GM21515 (cell line): ENCODE measurements at regions not wholly inside any gene's neighbourhood (a gene's known extent, or its start where the extent isn't known, plus 50 kb on each side); places are given as distances from the start of the nearest gene placed in this dataset.
"Not testable (repeated sequence)": the region's sequence is repeated elsewhere in the genome, so short reads cannot be mapped to it uniquely, and the experiment has no call there.

Experiments
- ATAC-seq: cut with Tn5 transposase; IDR thresholded peaks from one replicate; pipeline ENCODE4 v1.9.1; 2021; ENCODE audit not compliant: unreplicated experiment

DNA sequence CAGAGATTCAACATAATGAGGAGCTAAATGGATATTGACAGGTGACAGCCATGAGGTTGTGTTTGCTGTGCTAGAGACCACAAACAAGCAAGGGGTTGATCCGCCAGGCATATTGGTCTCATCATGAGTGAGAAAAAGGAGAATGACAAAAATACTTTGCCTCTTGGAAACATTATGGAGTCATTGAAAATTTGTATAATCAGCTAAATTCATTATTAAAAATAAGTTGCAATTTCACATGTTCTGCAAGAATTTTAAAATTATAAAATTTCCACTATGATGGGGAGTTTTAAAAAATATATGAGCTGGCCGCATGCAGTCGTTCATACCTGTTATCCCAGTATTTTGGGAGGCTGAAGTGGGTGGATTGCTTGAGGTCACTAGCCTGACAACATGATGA lies 912.3 kb upstream of the SLC35B3 start:
- ATAC-seq = no peak

DNA sequence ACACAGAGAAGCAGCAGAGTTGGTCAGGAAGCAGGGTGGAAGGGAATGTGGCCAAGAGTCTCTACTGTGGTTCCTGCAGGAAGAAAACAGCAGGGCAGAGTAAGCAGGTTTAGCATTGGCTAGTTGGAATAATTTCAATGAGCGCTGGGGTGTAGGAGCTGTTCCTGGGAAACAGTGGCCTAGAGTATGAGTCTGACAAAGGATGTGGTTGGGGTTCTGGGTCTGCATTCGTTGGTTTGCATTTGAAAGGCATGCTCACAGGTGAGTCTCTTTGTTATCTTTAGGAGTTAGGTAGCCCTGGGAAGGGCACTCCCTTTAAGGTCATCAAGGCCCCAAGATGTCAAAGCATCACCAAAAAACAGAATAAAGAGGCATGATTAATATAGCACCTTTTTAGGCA lies 911.6 kb upstream of the SLC35B3 start:
- ATAC-seq = no peak

DNA sequence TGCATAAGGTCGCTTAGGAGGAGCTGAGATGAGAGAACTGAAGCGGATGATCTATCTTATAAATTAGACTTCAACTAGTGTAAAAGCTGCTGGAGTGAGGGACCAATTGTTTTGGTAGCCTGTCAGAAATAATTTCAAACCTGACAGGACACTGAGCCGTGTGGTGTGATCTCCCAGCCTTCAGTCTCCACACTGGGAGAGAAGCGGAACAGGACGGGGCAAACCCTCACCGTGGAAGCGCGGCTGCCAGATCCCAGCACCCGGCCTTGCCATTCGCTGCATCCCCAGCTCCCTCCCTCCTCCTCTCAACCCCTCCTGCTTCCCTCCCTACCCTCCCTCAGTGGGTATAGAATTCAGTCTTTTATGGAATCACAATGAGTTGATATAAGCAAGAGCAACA lies 900.1 kb upstream of the SLC35B3 start:
- no peak for ATAC-seq

DNA sequence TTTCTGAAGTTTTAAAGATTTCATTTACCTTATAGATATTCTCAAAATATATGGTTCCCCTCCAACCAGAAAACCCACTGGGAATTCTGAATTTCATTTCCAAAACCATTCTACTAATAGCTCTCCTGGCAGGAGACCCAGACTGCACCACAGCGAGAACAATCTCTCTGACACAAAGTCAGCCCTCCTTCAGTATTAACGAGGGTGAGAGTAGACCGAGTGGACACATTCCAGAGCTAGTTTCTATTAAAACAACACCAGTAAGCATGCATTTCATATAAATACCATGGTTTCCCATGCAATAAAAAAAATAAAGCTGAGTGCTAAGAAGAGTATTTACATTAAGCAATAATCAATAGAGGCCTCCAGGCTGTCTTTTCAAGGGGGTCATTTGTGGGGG lies 899.6 kb upstream of the SLC35B3 start:
- ATAC-seq = no peak

DNA sequence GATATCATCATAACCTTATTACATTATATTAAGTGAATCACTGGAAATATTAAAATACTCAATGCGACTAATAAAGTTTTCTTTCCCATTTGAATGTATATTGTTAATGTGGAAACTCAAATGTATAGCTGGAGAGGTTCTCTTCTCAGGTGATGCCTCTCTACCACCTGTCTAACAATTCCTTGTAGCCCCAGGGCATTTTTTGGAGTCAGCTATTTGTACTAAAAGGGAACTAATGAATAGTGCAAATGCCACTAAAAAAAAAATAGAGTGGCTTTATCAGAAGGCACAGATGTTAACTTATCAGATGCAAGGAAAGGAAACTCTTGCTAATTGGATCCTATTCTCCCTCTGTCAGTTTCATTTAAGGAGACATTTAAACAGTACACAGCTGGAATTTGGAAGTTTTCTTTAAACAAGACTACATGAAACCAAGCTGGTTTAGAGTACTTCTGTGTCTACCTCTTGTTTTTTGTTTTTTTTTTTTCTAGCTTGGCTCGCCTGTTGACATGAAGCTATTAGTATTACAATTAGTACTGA lies 897.0 kb upstream of the SLC35B3 start:
- ATAC-seq = no peak

DNA sequence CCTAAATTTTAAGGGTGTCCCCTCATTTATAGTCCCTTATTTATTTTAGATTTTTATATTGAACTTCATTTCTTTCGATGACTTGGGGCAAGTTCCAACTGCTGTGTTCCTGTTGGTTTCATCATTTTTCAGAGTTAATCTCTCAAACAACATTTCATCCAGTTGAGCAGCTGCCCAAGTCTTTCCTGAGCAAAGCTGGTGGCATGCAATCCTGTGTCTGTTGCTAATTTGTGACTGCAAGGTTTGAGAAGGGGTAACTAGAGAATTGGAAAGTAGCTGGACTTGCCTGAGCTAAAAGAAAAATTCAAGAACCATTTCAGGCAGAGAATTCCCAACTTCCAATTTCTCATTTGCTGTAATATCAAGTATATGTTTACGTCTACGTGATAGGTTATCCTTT lies 881.5 kb upstream of the SLC35B3 start:
- no peak for ATAC-seq

DNA sequence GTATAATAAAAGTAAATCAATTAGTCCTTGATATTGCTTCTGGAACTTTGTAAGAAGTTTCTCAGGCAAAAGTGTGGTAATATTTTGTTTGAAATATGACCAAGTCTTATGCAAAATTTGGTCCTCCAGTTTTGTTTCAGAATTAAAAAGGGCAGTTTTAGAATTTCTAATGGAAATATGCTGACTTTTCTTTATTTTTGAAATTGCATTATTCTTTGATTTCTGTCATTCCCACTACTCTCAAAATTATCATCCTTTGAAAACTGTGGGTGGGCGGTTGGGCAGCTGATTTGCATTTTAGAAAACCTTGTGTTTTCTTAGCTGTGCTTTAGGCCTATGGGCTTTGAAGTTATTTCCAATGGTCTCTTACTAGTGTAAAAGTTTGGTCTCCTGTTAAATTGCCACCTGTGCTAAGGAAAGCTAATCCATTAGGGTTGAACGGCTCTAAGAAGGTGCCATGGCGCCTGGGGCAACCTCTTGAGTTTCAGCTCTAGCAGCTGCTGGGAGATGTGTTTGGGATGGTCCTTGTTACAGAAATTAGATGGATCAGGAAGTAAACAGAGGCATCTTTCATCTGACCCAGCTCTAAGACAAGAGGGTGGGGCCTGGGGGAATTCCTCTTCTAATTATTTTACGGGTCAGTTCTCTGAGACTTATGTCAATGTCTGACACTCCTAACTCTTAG lies 880.8 kb upstream of the SLC35B3 start:
- no peak for ATAC-seq

DNA sequence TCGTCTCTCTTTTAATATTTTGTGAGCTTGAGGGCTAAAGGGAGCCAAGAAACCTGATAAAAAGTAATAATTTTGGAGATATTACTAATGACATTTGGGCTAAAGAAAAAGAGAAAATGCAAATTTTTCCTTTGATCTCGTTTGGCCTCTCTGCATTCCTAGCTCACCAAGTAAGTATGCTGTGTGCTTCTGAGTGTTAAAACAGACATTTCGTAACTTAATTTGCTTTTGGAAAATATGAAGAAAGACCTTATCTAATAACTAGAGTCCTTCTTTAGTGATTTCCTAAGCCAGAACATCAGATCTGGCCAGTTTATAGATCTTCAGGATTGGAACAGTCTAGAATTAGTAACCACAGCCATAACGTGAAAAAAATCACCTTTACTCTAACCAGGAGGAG lies 872.9 kb upstream of the SLC35B3 start:
- ATAC-seq = no peak

DNA sequence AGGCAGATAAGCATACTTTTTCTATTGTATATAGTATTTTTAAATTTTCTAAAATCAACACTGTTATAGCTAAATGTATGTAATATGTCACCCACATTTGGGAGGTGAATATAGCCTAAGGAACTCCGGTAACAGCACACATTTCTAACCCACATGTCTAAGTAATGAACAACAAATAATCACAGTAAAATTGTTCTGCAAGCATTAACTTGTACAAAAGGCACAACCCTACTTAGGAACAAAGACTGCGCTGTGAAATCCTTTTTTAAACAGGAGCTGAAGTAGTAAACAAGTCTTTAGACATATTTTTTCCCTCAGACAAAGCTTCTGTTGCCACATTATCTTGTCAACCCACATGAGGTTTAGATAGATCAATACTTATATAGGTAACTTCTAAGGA lies 872.4 kb upstream of the SLC35B3 start:
- no peak for ATAC-seq

DNA sequence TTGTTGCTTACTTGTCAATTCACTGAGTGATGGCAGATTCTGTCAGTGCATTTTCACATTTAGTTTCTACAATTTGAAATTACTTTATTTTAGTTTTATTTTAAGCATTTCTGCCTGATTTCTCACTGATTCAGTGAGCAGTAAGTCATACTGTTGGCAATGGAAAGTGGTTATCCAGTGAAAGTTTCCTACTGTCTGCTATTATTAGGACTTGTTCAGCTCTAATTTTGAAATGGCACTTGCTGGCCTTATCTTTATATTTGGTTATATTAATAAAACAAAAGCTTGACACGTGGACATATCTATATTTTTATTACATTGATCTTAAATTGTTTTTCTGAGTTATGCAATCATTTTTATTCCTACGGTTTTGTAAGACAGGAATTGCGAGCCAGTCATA lies 871.8 kb upstream of the SLC35B3 start:
- ATAC-seq = no peak

DNA sequence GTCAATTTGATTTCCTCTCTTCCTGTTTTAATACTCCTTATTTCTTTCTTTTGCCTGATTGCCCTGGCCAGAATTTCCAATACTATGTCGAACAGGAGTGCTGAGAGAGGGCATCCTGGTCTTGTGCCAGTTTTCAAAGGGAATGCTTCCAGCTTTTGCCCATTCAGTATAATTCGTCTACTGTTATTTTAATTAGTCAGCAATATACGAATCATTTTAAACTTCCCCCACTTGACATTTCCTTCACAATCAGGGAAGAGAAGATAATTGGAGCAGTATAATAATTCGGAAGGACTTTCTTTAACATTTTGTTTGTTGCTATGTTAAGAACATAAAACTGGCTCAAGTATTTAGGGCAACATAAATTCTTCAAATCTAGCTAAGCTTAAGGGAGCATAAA lies 860.3 kb upstream of the SLC35B3 start:
- no peak for ATAC-seq

DNA sequence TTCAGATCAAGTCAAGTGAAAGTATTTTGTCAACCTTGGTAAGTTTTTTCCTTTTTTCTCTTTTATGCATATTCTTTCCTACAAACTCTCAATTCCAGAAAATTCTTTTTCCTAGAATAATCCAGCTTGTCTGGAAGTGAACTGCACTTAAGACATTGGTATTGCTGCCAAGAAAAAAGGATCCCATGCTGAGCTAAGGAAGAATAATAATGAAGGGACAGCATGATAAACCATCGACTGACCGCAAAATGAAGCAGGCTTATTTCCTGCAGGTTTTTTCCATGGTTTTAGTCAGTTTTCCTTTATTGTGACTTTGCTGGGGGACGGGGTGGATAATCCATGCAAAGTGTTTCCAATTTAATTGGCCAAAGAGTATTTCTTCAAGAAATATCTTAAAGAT lies 857.6 kb upstream of the SLC35B3 start:
- ATAC-seq = no peak

DNA sequence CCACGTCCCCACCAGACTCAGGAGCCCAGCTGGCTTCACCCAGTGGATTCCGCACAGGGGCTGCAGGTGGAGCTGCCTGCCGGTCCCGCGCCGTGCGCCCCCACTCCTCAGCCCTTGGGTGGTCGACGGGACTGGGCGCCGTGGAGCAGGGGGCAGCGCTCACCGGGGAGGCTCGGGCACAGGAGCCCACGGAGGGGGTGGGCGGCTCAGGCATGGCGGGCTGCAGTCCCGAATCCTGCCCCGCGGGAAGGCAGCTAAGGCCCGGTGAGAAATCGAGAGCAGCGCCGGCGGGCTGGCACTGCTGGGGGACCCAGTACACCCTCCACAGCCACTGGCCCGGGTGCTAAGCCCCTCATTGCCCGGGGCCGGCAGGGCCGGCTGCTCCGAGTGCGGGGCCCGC lies 855.0 kb upstream of the SLC35B3 start:
- not testable (repeated sequence) for ATAC-seq

DNA sequence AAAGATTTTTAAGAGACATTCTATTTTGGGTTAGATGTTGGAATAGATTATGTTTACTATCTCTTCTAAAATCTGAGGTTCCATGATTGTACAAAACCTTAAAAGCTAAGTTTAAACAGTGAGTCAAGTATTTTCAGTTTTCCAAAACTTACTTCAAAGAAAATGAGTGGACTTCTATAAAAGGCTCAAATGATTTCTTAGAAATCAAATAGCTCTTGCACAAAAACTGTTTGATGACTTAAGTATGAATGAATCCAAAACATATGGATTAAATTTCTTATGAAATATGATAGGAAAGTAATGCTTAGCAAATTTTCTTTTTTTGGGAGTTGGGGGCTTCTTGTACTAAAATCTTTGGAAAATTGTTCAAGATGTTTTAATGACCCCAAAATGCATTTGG lies 837.3 kb upstream of the SLC35B3 start:
- no peak for ATAC-seq

DNA sequence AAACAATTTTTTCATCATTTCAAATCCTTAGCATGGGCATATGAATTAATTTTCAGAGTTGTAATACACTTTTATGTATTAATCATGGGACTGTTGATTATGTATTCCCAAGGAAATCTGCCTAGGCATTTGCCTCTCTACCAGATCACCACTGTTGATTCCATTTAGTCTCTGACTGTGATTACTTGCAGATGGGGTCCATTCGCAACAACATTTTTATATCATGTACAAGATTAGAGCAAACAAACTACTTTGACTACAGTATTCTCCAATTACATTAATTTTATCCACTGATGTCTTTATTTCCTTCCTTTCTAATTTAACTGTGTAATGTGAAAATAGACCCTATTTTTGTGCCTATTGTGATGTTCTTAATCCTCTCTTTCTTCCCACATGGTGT lies 831.4 kb upstream of the SLC35B3 start:
- ATAC-seq = no peak

DNA sequence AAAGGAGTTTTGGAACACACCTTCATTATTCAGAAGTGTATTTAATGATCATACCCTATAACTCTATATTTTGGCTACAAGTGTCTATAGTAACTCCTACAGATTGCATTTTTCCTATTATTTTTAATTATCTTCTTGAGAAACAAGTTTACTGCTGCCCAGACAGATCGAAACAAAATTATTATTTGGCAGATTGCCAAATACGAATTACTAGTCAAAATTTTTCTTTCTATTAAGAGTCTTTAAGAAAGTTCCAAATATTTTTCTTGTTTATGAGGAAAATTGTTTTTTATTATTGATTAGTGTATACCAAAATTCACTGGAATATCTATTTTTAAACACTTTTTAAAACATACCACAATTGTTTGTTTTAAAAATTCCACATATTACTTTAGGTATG lies 821.9 kb upstream of the SLC35B3 start:
- no peak for ATAC-seq

DNA sequence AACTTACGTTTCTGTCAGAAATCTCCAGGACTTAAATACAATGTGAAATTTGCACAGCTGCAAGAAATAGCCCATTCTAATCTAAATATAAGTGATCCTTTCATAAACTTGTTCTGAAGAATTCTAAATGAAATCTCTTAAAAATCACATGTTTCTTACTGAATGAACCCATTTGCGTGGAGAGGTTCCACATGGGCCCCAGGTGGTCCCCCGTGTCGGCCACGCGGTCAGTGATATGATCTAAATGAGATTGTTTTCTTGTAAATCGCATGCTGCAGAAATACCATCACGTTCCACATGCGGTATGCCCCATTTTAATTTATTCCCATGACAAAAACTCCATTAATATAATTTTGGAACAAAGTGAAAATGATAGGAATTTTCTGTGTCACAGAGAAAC lies 818.9 kb upstream of the SLC35B3 start:
- no peak for ATAC-seq

DNA sequence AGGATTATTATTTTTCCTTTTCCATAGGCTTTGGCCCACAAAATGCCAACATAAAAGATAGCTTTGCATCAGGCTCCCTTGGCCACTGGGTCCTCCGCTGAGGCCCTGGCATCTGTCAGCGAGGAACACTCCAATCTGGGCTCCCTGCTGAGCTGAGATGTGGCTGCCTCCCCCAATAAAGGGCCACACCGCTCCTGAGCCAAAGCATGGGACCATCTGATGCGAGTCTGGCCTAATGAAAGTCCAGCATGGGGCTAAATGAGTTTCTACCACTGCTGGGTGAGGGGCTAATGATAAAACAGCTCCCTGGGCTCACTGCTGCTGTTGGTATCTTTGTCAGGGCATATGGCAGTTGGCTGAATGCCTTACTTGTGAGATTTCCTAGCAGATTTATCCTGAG lies 817.5 kb upstream of the SLC35B3 start:
- ATAC-seq = no peak

DNA sequence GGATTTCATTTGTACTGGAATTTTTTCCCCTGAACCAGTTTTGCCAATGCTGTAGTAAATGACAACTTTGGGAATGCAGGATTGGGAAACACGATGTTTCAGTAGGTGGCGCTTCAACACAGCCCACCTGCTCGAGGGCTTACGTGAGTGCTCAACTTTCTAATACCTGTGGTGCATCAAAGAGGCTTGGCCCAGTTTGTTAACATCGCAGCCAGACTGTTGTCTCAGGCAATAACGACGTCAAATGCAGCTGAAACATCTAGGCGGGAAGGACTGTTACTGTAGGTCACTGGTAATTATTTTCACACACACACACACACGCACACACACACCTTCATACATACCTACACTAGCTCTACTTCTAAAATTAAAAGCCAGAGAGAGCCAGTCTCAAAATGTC lies 815.5 kb upstream of the SLC35B3 start:
- no peak for ATAC-seq

DNA sequence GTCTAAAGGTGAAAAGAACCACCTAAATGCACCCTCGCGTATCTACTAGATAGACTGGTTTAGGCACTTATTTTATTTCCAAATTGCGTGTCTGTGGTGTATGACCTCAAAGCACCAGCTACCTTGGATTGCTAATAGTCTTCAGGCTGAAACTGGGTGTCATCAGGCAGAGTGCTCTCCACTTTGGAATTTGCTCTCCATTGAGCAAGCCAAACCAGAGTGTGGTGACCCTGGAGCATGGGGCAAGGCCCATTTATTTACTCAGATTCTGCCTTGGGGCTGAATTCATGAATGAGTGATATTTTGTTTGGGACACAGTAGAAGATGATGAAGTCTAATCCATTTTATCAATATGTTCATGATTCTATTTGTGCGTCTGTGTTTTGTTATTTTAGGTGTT lies 812.8 kb upstream of the SLC35B3 start:
- ATAC-seq = no peak

DNA sequence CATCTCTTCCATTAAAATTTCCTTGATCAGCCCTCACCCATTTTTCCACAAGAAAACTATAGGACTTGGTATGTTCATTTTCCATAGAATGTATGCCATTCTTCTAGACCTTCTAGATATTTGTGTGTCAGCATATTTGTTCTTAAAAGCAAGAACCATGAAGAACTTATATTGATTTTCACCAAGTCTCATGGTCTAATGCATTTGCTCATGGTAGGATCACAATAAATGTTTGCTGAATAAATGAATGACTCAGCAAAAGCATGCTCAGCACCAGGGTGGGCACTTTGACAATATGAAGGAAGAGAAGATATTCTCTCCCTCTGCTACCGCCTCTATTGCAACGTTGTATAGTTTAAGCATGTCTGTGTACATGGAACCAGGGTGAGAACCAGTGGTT lies 805.5 kb upstream of the SLC35B3 start:
- ATAC-seq = no peak

DNA sequence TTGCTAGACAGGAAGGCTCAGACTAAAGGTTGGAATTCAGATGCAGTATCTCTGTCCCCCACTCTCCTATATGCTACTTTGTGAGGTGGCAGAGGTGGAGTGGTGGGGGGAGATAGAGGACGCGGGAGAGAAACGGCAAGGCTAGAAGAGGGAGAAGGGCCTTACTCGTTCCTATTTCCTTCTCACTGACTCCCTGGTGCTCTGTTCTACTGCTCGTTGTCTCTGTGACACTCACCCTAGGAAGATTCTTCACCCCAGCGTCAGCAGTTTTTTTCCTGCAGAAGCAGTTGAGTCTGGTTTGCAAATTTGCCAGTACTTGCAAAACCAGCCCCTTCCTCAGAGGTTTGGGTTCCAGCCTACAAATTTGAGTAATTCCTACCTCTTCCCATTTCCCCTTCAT lies 801.1 kb upstream of the SLC35B3 start:
- ATAC-seq = no peak

DNA sequence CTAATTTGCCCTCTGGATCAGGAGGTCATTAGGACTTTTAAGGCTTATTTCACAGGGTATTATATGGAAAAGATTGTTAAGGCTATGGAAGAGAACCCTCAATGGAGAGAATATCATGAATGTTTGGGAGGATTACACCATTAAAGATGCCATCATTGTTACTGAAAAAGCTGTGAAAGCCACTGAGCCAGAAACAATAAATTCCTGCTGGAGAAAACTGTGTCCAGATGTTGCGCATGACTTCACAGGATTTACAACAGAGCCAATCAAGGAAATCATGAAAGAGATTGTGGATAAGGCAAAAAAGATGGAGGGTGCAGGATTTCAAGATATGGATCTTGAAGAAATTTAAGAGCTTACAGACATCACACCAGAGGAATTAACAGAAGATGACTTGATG lies 798.3 kb upstream of the SLC35B3 start:
- ATAC-seq = no peak
